GM19397 (cell line): ENCODE measurements at regions not wholly inside any gene's neighbourhood (a gene's known extent, or its start where the extent isn't known, plus 50 kb on each side); places are given as distances from the start of the nearest gene placed in this dataset.

Experiments used
- ATAC-seq: cut with Tn5 transposase; IDR thresholded peaks from one replicate; pipeline ENCODE4 v1.9.1; 2021; ENCODE audit warnings: mild to moderate bottlenecking, moderate library complexity; ENCODE audit not compliant: unreplicated experiment

DNA sequence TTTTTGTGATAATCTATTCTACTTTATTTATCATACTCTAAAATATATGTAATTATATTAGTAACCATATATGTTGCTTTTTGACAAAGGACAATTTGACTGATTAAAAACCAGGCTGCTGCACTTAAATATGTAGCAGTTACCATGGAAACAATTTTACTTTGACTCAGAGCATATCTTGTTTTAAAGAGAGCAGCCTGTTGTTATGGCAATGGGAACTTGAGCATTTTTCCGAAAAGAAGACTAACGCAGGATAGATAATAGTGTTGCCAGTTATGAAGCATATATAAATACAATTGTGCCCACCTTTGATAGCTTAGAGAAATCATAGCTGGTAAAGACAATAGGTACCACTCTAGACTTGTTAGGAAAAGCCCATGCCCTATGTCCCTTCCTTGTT is 283.0 kb downstream of the GASK1B start:
- ATAC-seq: no peak

- ATAC-seq: no peak
Observed at GRCh38 chr4:157888281-157888680, 284.5 kb downstream of the GASK1B start.

- ATAC-seq: no peak
Observed at GRCh38 chr4:157887316-157887715, 285.5 kb downstream of the GASK1B start.

GRCh38 chr4:157886645-157887044 is 286.2 kb downstream of the GASK1B start:
- no peak for ATAC-seq

DNA sequence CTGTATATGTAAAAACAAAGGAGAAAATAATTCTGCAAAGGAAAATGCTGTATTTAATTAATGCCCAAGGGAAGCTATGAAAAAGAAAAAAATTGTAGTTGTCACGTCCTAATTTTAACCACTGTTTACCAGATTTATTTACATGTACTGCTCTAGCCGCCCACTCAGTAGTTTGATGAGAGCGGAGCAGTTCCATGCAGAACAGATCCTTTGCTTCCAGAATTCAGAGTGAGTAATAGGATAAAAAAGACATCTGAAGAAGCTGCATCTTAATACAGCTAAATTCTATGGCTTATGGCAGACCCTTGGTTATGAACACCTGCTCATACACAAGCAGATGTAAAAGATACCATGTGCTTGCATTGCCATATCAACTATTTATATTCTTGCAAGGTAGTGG is 287.0 kb downstream of the GASK1B start:
- ATAC-seq: no peak

GRCh38 chr4:157882901-157883300 is 289.9 kb downstream of the GASK1B start:
- ATAC-seq: no peak

GRCh38 chr4:157880761-157881160 is 292.1 kb downstream of the GASK1B start:
- ATAC-seq: no peak

GRCh38 chr4:157854819-157855218 is 318.0 kb downstream of the GASK1B start:
- no peak for ATAC-seq

- ATAC-seq: no peak
Observed at GRCh38 chr4:157840648-157841047, 332.2 kb downstream of the GASK1B start.

DNA sequence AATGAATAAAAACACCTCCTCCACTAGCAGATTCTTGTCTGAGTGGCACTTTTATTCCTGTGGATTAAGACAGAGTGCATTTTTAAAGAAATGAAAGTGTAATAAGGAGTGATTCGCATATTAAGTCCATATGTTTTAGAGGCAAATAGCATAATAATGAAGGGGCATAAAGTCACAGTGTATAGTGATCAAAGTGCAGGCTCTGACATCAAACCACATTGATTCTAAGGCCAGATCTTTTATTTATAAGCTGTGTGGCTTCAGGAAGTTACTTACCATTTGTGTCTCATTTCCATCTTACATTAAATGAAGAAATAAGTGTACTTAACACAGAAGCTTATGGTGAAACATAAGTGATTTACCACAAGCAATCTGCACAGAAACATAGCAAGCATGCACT is 332.8 kb downstream of the GASK1B start:
- no peak for ATAC-seq

DNA sequence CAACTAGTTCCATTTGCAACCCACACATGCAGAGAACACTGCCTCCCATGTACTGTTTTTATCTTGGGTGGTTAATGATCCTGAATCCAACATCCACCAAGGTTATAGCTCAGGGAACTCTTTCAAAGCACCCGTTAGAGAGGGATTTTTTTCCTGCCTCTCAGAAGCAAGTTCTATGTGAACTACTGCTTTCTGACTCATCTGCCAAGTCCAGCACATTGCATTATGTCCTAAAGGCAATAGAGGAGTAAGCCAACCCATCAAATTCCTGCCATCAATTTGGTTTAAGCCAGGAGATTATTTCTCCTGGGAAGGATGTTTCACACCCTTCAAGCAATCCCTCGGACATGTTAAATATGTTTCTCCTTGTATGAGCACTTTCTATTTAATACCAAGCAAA is 334.5 kb downstream of the GASK1B start:
- ATAC-seq: no peak

DNA sequence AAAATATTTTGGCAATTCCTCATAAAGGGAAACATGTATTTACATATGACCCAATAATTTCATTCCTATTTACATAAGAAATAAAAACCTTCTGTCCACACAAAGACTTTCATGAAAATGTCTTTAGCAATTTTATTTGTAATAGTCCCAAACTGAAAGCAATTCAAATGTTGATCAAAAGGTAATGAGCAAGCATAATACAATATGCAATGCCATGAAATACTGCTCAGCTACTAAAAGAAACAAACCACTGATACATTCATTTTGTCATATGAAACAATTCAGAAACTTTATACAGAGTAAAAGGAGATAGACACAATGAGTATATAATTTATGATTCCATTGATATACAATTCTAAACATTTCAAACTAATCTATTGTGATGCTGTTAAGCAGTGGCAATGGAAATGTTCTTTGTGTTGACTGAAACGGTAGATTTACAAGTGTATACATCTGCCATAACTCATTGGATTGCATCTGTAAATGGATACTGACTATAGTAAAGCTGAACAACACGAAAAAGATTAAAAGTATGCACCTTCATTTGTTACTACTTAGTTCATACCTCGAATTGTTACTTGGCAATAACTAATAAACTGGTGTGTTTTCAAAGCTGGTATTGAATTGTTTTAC is 335.6 kb downstream of the GASK1B start:
- no peak for ATAC-seq

DNA sequence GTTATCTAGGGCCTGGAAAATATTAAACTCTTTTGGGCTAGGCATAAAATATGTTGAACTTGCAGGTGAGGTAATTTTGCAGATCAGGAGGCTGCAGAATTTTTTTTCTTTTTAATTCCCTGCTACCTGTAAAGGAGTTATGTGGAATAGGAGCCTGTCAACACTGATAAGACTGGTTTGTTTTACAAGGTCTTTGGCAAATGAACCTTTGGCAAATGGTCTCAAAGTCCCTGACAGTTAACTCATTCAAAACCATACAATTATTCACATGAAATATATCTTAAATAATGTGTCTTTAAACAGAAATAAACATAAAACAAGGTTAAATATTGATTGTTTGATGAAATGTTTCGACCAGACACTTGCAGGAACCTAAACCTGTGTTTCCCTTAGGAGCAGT is 340.2 kb downstream of the GASK1B start:
- ATAC-seq: no peak

GRCh38 chr4:157824021-157824420 is 348.8 kb downstream of the GASK1B start:
- ATAC-seq: no peak

DNA sequence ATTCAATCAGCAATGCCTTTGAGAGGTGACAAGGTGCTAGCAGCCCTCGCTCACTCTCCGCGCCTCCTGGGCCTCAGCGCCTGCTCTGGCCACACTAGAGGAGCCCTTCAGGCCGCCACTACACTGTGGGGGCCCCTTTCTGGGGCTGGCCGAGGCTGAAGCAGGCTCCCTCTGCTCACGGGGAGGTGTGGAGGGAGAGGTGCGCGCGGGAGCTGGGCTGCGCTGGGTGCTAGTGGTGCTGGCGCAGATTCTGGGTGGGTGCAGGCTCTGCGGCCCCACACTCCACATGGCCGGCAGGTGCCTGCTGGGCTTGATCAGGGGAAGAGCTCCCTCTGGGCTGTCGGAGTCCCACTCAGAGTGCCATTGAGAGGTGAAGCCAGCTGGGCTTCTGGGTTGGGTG is 351.0 kb downstream of the GASK1B start:
- no peak for ATAC-seq

- no peak for ATAC-seq
Observed at GRCh38 chr4:157819693-157820464, 352.9 kb downstream of the GASK1B start.

DNA sequence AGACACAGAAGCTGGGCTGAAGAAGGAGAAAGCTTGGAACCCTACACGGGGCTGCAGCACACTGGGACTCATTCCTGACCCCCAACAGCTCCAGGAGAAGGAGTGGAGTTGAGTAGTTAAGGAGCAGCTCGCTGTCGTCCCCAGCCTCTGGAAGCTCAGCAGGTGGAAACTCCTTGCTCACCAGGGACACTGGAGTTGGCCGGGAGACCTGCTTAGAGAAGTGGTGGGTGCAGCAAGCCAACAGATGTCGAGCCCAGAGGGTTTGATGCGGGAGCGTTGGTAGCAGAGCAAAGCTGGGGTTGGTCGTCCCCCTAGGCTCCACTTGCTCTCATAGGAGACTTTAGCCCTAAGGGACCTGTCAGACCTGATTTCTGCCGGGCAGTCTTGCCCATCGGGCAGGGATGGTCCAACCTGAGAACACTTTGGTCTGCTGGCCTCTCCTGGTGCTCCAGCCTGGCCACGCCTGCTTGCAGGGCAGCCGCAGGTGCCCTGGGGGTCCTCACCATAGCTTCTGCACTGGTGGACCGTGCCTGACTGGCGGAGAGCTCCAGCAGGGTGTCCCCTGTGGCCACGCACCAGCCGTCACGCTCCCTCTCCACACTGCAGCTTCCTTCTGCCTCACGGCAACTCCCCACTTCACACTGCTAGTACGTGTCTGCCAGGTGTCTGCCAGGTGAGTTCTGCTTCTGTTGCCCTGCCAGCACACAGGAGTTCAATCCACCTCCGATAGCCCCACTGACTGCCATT is 353.7 kb downstream of the GASK1B start:
- no peak for ATAC-seq

DNA sequence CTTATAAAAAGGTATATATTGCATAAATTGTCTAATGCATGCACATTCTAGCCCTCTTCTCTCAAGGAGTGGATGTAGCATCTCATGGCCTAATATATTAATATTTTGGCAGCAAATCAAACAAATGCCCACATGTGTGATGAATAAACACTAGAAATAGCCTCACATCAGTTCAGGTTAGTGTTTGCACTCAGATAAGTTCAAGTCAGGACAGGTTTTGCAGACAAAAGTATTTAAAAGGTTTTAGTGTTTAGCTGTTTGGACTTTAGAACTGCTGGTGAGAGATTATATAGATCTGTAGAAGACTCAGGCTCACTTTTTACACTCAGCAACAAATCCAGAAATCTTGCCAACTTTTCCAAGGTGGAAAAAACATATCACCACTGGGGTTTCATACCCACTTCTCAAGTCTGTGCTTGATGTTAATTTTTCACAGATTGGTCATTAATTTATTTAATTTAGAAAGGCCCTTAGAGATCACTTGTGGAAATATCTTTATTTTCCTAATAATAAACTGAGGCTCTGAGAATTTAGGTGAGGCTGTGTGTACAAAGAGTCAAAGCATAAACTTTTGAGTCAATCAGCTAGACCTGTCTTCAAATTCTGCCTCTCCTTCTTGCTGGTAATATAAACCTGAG is 362.6 kb downstream of the GASK1B start:
- no peak for ATAC-seq

DNA sequence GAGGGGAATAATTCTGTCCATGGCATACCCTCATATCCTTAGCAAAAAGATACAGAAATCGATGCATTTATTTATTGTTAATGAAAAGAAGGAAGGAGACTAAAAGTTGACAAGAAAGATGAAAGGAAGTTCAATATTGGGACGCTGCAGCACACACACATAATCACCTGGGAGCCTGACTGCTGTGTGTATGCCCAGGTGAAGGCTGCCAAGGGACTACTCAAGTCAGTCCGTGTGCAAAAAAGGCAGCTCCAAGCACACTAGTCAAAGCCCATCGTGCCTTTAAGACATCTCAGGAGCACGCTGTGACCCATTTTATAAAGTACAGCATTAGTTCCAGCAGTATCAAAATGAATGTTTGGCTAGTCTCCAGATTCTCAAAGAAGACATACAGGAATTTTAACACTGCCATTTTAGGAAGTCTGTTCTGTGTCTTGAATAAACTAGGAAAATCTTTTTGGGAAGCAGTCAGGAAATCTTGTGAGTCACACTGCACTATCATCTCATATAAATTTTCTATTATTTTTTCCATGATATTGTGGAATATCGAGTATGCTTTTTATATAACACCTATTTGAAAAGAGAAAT is 363.9 kb downstream of the GASK1B start:
- ATAC-seq: no peak

DNA sequence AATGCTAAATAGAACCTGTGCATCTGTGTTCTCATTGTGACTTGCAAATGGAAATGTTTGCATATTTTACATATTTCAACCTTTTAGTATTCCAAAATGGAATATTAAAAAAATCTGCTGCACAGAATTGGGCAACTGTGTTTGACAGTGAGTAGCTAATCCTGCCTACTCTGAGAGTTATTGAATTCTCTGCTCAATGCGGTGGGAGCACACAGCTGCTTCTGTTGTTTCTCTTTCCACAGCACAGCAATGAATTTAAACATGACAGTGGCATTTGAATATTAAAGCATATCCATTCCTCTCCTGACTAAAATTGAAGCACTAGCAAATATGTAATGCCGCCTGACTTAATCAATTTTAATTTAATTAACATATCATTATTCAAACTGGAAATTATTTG is 366.6 kb downstream of the GASK1B start:
- ATAC-seq: no peak

DNA sequence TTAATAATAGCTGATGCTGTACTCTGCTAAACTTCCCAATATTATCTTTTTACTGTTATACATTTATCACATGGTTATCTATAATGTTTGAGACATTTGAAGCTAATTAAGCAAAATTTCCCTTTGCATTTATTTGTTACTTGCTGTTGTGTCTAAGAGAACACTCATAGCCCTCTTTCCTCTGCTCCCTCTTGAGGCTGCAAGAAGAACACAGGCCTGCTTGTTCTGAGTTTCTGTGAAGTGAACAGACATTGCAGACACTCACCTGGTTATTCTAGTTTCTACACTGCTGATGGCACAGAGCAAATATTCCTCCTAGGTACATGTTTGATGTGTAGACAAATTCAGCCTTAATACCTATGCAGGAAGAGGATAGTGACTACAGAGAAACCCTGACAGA is 367.8 kb downstream of the GASK1B start:
- no peak for ATAC-seq
